ENCODE measurements at regions not wholly inside any gene's neighbourhood (a gene's known extent, or its start where the extent isn't known, plus 50 kb on each side); places are given as distances from the start of the nearest gene placed in this dataset.

DNA sequence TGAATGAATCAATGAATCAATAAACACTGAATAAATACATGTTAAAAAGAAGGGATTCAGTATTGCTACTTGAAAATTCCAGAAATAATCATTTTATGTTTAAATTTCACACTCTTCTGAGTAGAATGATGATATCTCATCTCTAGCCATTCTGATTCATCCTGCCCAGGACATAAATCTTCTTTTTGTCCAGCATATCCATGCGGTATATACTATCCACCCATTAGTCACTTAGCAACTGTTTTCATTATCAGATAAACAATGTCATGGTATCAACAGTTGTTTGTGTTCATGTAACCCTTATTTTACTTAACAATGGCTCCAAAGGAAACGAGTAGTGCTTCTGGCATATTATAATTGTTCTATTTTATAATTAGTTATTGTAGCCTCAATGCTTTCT is 432.4 kb upstream of the SMC2 start (continued):
- TF ChIP-seq, protein P1, sequence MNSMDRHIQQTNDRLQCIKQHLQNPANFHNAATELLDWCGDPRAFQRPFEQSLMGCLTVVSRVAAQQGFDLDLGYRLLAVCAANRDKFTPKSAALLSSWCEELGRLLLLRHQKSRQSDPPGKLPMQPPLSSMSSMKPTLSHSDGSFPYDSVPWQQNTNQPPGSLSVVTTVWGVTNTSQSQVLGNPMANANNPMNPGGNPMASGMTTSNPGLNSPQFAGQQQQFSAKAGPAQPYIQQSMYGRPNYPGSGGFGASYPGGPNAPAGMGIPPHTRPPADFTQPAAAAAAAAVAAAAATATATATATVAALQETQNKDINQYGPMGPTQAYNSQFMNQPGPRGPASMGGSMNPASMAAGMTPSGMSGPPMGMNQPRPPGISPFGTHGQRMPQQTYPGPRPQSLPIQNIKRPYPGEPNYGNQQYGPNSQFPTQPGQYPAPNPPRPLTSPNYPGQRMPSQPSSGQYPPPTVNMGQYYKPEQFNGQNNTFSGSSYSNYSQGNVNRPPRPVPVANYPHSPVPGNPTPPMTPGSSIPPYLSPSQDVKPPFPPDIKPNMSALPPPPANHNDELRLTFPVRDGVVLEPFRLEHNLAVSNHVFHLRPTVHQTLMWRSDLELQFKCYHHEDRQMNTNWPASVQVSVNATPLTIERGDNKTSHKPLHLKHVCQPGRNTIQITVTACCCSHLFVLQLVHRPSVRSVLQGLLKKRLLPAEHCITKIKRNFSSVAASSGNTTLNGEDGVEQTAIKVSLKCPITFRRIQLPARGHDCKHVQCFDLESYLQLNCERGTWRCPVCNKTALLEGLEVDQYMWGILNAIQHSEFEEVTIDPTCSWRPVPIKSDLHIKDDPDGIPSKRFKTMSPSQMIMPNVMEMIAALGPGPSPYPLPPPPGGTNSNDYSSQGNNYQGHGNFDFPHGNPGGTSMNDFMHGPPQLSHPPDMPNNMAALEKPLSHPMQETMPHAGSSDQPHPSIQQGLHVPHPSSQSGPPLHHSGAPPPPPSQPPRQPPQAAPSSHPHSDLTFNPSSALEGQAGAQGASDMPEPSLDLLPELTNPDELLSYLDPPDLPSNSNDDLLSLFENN (IDR thresholded peaks at IDR 0.05; ENCODE audit: low read depth in 2 of 2, low read length in 2 of 2): no peak
- no peak for TF ChIP-seq ZNF830 (CRISPR knock-in tag; IDR thresholded peaks at IDR 0.05)

DNA sequence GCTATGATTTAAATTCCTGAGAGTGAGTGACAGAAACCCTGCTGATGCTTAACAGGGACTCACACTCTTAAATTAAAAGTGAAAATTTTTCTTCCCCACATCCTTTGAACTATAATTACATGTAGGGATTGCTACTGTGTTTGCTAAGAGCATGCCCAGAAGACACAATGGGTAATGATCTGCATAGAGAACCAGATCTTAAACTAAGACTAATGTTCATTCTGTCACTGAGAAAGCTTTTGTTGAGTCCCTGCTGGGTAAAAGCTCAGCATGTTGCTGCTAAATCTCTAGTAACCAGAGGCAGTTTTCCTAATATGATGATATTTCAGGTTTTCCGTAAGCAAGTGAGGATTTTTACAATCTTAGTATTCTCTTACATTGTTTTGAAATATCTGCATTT is 424.8 kb upstream of the SMC2 start:
- no peak overlapping the region for H3K4me2 ChIP-seq (ENCODE audit: insufficient read depth, low read length)
- H3K9ac ChIP-seq (ENCODE audit: insufficient read depth in 1 of 2, low read depth in 2 of 2, low read length in 2 of 2): no peak overlapping the region
- H3K4me1 ChIP-seq (replicated peaks in 1 of 2; ENCODE audit: control insufficient read depth in 2 of 2, insufficient read depth in 2 of 2, low read length in 2 of 2): no peaks in the 10 kb centered on the region
- ChIA-PET CTCF (ENCODE audit: low intra/inter-chr PET ratio) (no interaction called here), POLR2A (no interaction called here)
- H3K27ac ChIP-seq (ENCODE audit: extremely low read depth, low read depth, low read length): no peak overlapping the region
- no peak for FAIRE-seq
- in situ Hi-C loops (cut with MboI): no loop called here
- H3K4me3 ChIP-seq: no peak overlapping the region
- H3K27me3 ChIP-seq (ENCODE audit: control insufficient read depth in 2 of 2, insufficient read depth in 2 of 2, low read length in 2 of 2): no peaks in the 10 kb centered on the region
- WGBS (ENCODE audit: insufficient coverage, low coverage, missing lambda C conversion rate): 17% methylated on average over 1 of the region's 1 CpG
- no peaks in the 10 kb centered on the region for H3K36me3 ChIP-seq (ENCODE audit: control insufficient read depth, insufficient read depth, low read length)
- H4K20me1 ChIP-seq (replicated peaks; ENCODE audit: control insufficient read depth, insufficient read depth, low read length): no peaks in the 10 kb centered on the region
- BruUV-seq (replicated peaks): no TSS peak
- ATAC-seq: no peak
- intact Hi-C loops (cut with micrococcal nuclease): no loop called here
- H3K79me2 ChIP-seq (ENCODE audit: control insufficient read depth, insufficient read depth, low read length): no peaks in the 10 kb centered on the region
- no peak overlapping the region for H2AFZ ChIP-seq (ENCODE audit: low read depth, low read length)
- DNase-seq (ENCODE audit: extremely low read depth in 1 of 4, low spot score in 3 of 4): no peak
- no peaks in the 10 kb centered on the region for H3K9me3 ChIP-seq (replicated peaks; ENCODE audit: control insufficient read depth, insufficient read depth, low read depth, low read length)
- no peaks in the 10 kb centered on the region for H3K9me1 ChIP-seq (ENCODE audit: control insufficient read depth, insufficient read depth, low read length)
- no peak for TF ChIP-seq SMAD2 (IDR thresholded peaks at IDR 0.05; ENCODE audit: low read depth, low read length)
- TF ChIP-seq ZNF24 (IDR thresholded peaks at IDR 0.05): no peak
- no peak for TF ChIP-seq YY1 (IDR thresholded peaks at IDR 0.05; ENCODE audit: borderline replicate concordance in 1 of 3, control insufficient read depth in 1 of 3, extremely low read depth in 1 of 3, insufficient read depth in 3 of 3, insufficient read length in 1 of 3, insufficient replicate concordance in 2 of 3, low read depth in 1 of 3, low read length in 2 of 3)
- no peak for TF ChIP-seq NFIC (IDR thresholded peaks at IDR 0.05)
- TF ChIP-seq ZNF282 (CRISPR knock-in tag; IDR thresholded peaks at IDR 0.05): no peak
- no peak for TF ChIP-seq KAT8 (IDR thresholded peaks at IDR 0.05; ENCODE audit: low read depth)
- TF ChIP-seq ERF (CRISPR knock-in tag; IDR thresholded peaks at IDR 0.05): no peak
- no peak for TF ChIP-seq CBX5 (IDR thresholded peaks at IDR 0.05; ENCODE audit: borderline replicate concordance, low read depth)
- TF ChIP-seq ELF2 (CRISPR knock-in tag; IDR thresholded peaks at IDR 0.05): no peak
- no peak for TF ChIP-seq ZNF263 (CRISPR knock-in tag; IDR thresholded peaks at IDR 0.05; ENCODE audit: borderline replicate concordance)
- TF ChIP-seq, protein P2, sequence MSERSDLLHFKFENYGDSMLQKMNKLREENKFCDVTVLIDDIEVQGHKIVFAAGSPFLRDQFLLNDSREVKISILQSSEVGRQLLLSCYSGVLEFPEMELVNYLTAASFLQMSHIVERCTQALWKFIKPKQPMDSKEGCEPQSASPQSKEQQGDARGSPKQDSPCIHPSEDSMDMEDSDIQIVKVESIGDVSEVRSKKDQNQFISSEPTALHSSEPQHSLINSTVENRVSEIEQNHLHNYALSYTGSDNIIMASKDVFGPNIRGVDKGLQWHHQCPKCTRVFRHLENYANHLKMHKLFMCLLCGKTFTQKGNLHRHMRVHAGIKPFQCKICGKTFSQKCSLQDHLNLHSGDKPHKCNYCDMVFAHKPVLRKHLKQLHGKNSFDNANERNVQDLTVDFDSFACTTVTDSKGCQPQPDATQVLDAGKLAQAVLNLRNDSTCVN (CRISPR knock-in tag; IDR thresholded peaks at IDR 0.05): no peak
- TF ChIP-seq, protein P3, sequence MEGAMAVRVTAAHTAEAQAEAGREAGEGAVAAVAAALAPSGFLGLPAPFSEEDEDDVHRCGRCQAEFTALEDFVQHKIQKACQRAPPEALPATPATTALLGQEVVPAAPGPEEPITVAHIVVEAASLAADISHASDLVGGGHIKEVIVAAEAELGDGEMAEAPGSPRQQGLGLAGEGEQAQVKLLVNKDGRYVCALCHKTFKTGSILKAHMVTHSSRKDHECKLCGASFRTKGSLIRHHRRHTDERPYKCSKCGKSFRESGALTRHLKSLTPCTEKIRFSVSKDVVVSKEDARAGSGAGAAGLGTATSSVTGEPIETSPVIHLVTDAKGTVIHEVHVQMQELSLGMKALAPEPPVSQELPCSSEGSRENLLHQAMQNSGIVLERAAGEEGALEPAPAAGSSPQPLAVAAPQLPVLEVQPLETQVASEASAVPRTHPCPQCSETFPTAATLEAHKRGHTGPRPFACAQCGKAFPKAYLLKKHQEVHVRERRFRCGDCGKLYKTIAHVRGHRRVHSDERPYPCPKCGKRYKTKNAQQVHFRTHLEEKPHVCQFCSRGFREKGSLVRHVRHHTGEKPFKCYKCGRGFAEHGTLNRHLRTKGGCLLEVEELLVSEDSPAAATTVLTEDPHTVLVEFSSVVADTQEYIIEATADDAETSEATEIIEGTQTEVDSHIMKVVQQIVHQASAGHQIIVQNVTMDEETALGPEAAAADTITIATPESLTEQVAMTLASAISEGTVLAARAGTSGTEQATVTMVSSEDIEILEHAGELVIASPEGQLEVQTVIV (CRISPR knock-in tag; IDR thresholded peaks at IDR 0.05; ENCODE audit: borderline replicate concordance): no peak
- TF ChIP-seq TEAD2 (tag; IDR thresholded peaks at IDR 0.05): no peak
- TF ChIP-seq FOS (IDR thresholded peaks at IDR 0.05; ENCODE audit: extremely low read depth, insufficient read length): no peak
